ENCODE measurements at regions not wholly inside any gene's neighbourhood (a gene's known extent, or its start where the extent isn't known, plus 50 kb on each side); places are given as distances from the start of the nearest gene placed in this dataset.

DNA sequence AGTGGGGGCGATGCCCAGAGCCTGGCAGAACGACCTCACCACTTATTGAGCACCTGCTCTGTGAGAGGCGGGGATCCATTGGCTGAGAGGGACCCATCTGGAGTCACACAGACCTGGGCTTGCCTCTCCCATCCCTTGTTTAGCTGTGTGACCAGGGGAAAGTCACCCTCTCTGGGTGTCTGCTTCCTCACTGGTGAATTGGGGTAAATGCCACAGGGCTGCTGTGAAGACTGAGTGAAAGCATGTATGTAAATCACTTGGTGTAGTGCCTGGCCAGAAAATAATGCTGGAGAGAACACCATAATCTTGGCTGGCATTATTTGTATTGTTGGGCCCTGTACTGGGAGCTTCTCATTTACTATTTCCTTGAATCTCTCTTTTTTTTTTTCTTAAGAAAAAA lies 83.4 kb upstream of the PRL start:
- TF ChIP-seq, protein P1, sequence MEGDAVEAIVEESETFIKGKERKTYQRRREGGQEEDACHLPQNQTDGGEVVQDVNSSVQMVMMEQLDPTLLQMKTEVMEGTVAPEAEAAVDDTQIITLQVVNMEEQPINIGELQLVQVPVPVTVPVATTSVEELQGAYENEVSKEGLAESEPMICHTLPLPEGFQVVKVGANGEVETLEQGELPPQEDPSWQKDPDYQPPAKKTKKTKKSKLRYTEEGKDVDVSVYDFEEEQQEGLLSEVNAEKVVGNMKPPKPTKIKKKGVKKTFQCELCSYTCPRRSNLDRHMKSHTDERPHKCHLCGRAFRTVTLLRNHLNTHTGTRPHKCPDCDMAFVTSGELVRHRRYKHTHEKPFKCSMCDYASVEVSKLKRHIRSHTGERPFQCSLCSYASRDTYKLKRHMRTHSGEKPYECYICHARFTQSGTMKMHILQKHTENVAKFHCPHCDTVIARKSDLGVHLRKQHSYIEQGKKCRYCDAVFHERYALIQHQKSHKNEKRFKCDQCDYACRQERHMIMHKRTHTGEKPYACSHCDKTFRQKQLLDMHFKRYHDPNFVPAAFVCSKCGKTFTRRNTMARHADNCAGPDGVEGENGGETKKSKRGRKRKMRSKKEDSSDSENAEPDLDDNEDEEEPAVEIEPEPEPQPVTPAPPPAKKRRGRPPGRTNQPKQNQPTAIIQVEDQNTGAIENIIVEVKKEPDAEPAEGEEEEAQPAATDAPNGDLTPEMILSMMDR (IDR thresholded peaks at IDR 0.05) = no peak
- no peaks in the 10 kb centered on the region for H3K27me3 Mint-ChIP-seq (ENCODE audit: unreplicated experiment)
- peaks cover 4% of the 10 kb centered on the region for H3K4me1 Mint-ChIP-seq (ENCODE audit: unreplicated experiment)
- no peak overlapping the region for H3K4me3 Mint-ChIP-seq (ENCODE audit: unreplicated experiment)
- no peaks in the 10 kb centered on the region for H3K36me3 Mint-ChIP-seq (ENCODE audit: unreplicated experiment)
- no peak overlapping the region for H3K27ac Mint-ChIP-seq (ENCODE audit: unreplicated experiment)
- peaks cover 11% of the 10 kb centered on the region for H3K9me3 Mint-ChIP-seq (ENCODE audit: unreplicated experiment)
- no peak for DNase-seq (ENCODE audit: extremely low spot score, unreplicated experiment)

DNA sequence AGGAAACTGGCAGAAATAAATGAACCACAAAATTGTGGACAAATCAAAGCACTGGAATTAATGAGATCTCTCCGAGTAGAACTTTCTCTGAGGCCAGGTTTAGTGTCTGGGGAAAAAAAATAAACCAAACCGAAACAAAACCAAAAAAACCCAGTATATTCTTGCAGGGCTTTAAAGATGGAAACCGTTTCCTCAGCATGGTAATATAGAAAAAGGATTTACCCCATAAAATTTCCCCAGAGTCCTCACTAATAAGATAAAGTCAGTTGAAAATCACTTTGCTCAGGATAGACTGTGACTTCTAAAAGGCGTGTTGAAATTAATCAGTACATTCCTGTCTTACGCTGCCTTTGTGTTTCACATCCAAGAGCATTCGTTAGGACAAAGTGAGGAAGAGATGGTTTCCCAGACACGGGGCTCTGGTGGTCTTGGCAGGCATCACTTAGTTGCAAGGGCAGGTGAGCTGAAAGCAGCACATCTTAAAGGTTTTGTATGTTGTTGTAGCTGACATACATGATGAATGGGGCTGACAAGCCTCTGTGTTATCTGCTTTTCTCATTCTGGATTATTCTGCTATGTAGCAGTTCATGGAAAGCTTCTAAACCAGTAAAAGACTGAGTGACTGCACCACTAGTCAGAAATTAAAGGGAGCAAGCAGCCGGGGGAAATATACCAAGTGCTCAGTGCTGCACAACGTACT lies 85.2 kb upstream of the PRL start:
- TF ChIP-seq, protein P1 (IDR thresholded peaks at IDR 0.05) = no peak
- Mint-ChIP-seq H3K27ac (ENCODE audit: unreplicated experiment) (no peak overlapping the region), H3K36me3 (ENCODE audit: unreplicated experiment) (no peaks in the 10 kb centered on the region), H3K4me1 (ENCODE audit: unreplicated experiment) (peaks cover 1% of the 10 kb centered on the region), H3K4me3 (ENCODE audit: unreplicated experiment) (no peak overlapping the region), H3K27me3 (ENCODE audit: unreplicated experiment) (no peaks in the 10 kb centered on the region), H3K9me3 (ENCODE audit: unreplicated experiment) (peaks cover 14% of the 10 kb centered on the region)
- DNase-seq (ENCODE audit: extremely low spot score, unreplicated experiment) = no peak

DNA sequence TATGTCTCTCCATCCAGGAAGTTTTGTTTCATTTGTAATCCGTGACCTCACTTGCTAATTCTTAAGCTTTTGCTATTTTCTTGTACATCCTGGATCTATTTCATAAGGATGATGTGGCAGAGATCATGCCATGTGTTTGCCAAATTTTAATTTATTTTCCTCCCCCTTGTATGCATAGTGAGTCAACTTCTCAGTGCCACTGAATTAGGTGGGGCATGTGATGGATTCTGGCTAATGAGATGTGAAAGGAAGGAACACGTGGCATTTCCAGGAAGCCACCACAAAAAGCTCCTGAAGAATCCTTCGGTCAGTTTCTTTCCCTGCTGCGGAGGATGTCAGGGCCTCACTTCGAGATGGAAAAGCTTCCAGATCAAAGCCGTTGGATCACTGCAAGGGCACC lies 86.2 kb upstream of the PRL start:
- H3K27ac Mint-ChIP-seq (ENCODE audit: unreplicated experiment) = no peak overlapping the region
- no peaks in the 10 kb centered on the region for H3K36me3 Mint-ChIP-seq (ENCODE audit: unreplicated experiment)

DNA sequence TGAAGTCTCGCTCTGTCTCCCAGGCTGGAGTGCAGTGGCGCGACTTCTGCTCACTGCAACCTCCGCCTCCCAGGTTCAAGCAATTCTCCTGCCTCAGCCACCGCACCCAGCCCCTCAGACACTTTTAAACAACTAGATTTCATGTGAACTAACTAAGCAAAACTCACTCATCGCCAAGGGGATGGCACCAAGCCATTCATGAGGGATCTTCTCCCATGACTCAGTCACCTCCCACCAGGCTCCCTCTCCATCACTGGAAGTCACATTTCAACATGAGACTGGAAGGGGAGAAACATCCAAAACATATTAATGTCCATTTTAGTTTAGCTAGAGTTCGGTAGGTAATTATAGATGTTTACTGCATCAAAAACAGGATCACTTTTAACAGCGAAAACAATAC lies 95.9 kb upstream of the PRL start:
- Mint-ChIP-seq H3K9me3 (ENCODE audit: unreplicated experiment) (peaks cover 13% of the 10 kb centered on the region), H3K36me3 (ENCODE audit: unreplicated experiment) (peaks cover 3% of the 10 kb centered on the region), H3K4me3 (ENCODE audit: unreplicated experiment) (no peak overlapping the region), H3K27me3 (ENCODE audit: unreplicated experiment) (no peaks in the 10 kb centered on the region), H3K4me1 (ENCODE audit: unreplicated experiment) (peaks cover 2% of the 10 kb centered on the region), H3K27ac (ENCODE audit: unreplicated experiment) (no peak overlapping the region)
- TF ChIP-seq, protein P1 (IDR thresholded peaks at IDR 0.05) = no peak
- no peak for DNase-seq (ENCODE audit: extremely low spot score, unreplicated experiment)

More for the DNA sequence above, 86.2 kb upstream of the PRL start:
- no peak overlapping the region for H3K4me3 Mint-ChIP-seq (ENCODE audit: unreplicated experiment)
- no peak for DNase-seq (ENCODE audit: extremely low spot score, unreplicated experiment)
- H3K4me1 Mint-ChIP-seq (ENCODE audit: unreplicated experiment) = peaks cover 1% of the 10 kb centered on the region
- TF ChIP-seq, protein P1 (IDR thresholded peaks at IDR 0.05) = no peak
- peaks cover 12% of the 10 kb centered on the region for H3K9me3 Mint-ChIP-seq (ENCODE audit: unreplicated experiment)
- no peaks in the 10 kb centered on the region for H3K27me3 Mint-ChIP-seq (ENCODE audit: unreplicated experiment)

DNA sequence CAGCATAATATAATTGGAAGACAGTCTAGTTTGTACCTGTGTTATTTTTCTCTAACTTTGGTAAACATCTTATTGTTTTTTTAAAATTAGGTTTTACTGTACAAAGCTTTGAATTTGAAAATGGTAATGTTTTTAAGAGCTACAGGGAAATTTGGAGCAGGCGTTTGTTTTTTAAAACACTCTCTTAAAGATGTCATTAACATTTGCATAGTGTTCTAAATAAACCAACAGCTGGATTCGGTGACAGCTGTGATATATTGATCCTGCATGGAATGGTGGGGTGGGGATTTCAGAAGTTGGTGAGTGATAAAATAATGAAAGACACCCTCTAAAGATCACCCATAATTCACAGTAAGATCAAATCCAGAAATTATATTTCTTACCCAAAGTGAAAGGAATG lies 97.9 kb upstream of the PRL start:
- TF ChIP-seq, protein P1 (IDR thresholded peaks at IDR 0.05) = no peak

More for the DNA sequence above, 97.9 kb upstream of the PRL start:
- H3K4me1 Mint-ChIP-seq (ENCODE audit: unreplicated experiment) = peaks cover 2% of the 10 kb centered on the region
- no peak for DNase-seq (ENCODE audit: extremely low spot score, unreplicated experiment)
- no peaks in the 10 kb centered on the region for H3K9me3 Mint-ChIP-seq (ENCODE audit: unreplicated experiment)
- H3K4me3 Mint-ChIP-seq (ENCODE audit: unreplicated experiment) = no peak overlapping the region
- H3K27ac Mint-ChIP-seq (ENCODE audit: unreplicated experiment) = no peak overlapping the region
- H3K36me3 Mint-ChIP-seq (ENCODE audit: unreplicated experiment) = no peaks in the 10 kb centered on the region
- no peaks in the 10 kb centered on the region for H3K27me3 Mint-ChIP-seq (ENCODE audit: unreplicated experiment)

Measured in osteocyte (in vitro differentiated cells).